ENCODE measurements at regions not wholly inside any gene's neighbourhood (a gene's known extent, or its start where the extent isn't known, plus 50 kb on each side); places are given as distances from the start of the nearest gene placed in this dataset.

- intact Hi-C loops (cut with micrococcal nuclease) = no loop called here
- ChIA-PET POLR2A (no interaction called here), CTCF (no interaction called here)
- Mint-ChIP-seq H3K9me3 (no peaks in the 10 kb centered on the region), H3K36me3 (ENCODE audit: low read depth) (no peaks in the 10 kb centered on the region), H3K4me1 (no peaks in the 10 kb centered on the region), H3K4me3 (no peak overlapping the region), H3K27me3 (peaks cover 13% of the 10 kb centered on the region), H3K27ac (no peak overlapping the region)
- ATAC-seq (ENCODE audit: low read depth) (no peak), DNase-seq (no peak)
- no peak for TF ChIP-seq CTCF (IDR thresholded peaks at IDR 0.05)
Observed at GRCh38 chr5:143916451-143916850, 104.5 kb downstream of the HMHB1 start.

GRCh38 chr5:143918961-143919360, 107.0 kb downstream of the HMHB1 start:
- DNase-seq (no peak), ATAC-seq (ENCODE audit: low read depth) (no peak)
- no peaks in the 10 kb centered on the region for H3K36me3 Mint-ChIP-seq (ENCODE audit: low read depth)
- POLR2A ChIA-PET = no interaction called here
- intact Hi-C loops (cut with micrococcal nuclease) = no loop called here
- peaks cover 11% of the 10 kb centered on the region for H3K27me3 Mint-ChIP-seq
- CTCF ChIA-PET = no interaction called here
- H3K4me1 Mint-ChIP-seq = no peaks in the 10 kb centered on the region
- no peak for TF ChIP-seq CTCF (IDR thresholded peaks at IDR 0.05)
- H3K27ac Mint-ChIP-seq = no peak overlapping the region
- H3K9me3 Mint-ChIP-seq = no peaks in the 10 kb centered on the region
- no peak overlapping the region for H3K4me3 Mint-ChIP-seq

GRCh38 chr5:143920772-143921171, 108.8 kb downstream of the HMHB1 start:
- no peak for TF ChIP-seq CTCF (IDR thresholded peaks at IDR 0.05)
- Mint-ChIP-seq H3K4me1 (no peaks in the 10 kb centered on the region), H3K27ac (no peak overlapping the region), H3K27me3 (peaks cover 5% of the 10 kb centered on the region), H3K9me3 (no peaks in the 10 kb centered on the region), H3K4me3 (no peak overlapping the region), H3K36me3 (ENCODE audit: low read depth) (no peaks in the 10 kb centered on the region)
- ChIA-PET POLR2A (no interaction called here), CTCF (no interaction called here)
- ATAC-seq (ENCODE audit: low read depth) (no peak), DNase-seq (no peak)
- intact Hi-C loops (cut with micrococcal nuclease) = no loop called here

GRCh38 chr5:143921525-143922311, 109.8 kb downstream of the HMHB1 start:
- POLR2A ChIA-PET = no interaction called here
- DNase-seq = no peak
- ATAC-seq (ENCODE audit: low read depth) = no peak
- no peaks in the 10 kb centered on the region for H3K36me3 Mint-ChIP-seq (ENCODE audit: low read depth)
- intact Hi-C loops (cut with micrococcal nuclease) = no loop called here
- no peak for TF ChIP-seq CTCF (IDR thresholded peaks at IDR 0.05)
- CTCF ChIA-PET = no interaction called here
- peaks cover 3% of the 10 kb centered on the region for H3K27me3 Mint-ChIP-seq
- H3K9me3 Mint-ChIP-seq = no peaks in the 10 kb centered on the region
- H3K27ac Mint-ChIP-seq = no peak overlapping the region
- no peak overlapping the region for H3K4me3 Mint-ChIP-seq
- no peaks in the 10 kb centered on the region for H3K4me1 Mint-ChIP-seq

- Mint-ChIP-seq H3K4me3 (no peak overlapping the region), H3K27me3 (peaks cover 1% of the 10 kb centered on the region), H3K27ac (no peak overlapping the region), H3K36me3 (ENCODE audit: low read depth) (no peaks in the 10 kb centered on the region), H3K9me3 (no peaks in the 10 kb centered on the region), H3K4me1 (no peaks in the 10 kb centered on the region)
- no peak for DNase-seq
- no peak for ATAC-seq (ENCODE audit: low read depth)
- intact Hi-C loops (cut with micrococcal nuclease) = no loop called here
- ChIA-PET POLR2A (no interaction called here), CTCF (no interaction called here)
- no peak for TF ChIP-seq CTCF (IDR thresholded peaks at IDR 0.05)
Observed at GRCh38 chr5:143922718-143923117, 110.8 kb downstream of the HMHB1 start.
